IMR-90 (cell line): ENCODE measurements at regions not wholly inside any gene's neighbourhood (a gene's known extent, or its start where the extent isn't known, plus 50 kb on each side); places are given as distances from the start of the nearest gene placed in this dataset.

Source experiments
- POLR2A ChIP-seq: IDR thresholded peaks from 2 replicates; pipeline ENCODE4 v1.6.1; 2012; ENCODE audit warnings: mild to moderate bottlenecking, low read depth, low read length
- RCOR1 ChIP-seq: IDR thresholded peaks from 2 replicates; pipeline ENCODE4 v1.6.1; 2012; ENCODE audit warnings: mild to moderate bottlenecking, low read length, improper control_type of control experiment; ENCODE audit not compliant: insufficient replicate concordance
- TF ChIP-seq, protein P1 (sequence below): conservative IDR thresholded peaks from 2 replicates; pipeline ENCODE4 v1.5.1; 2012; ENCODE audit warnings: mild to moderate bottlenecking, low read depth, low read length, improper control_type of control experiment

GRCh38 chr5:160937570-160937969, 85.6 kb upstream of the ATP10B start:
- TF ChIP-seq RCOR1 (no peak), POLR2A (no peak)
- TF ChIP-seq, protein P1, sequence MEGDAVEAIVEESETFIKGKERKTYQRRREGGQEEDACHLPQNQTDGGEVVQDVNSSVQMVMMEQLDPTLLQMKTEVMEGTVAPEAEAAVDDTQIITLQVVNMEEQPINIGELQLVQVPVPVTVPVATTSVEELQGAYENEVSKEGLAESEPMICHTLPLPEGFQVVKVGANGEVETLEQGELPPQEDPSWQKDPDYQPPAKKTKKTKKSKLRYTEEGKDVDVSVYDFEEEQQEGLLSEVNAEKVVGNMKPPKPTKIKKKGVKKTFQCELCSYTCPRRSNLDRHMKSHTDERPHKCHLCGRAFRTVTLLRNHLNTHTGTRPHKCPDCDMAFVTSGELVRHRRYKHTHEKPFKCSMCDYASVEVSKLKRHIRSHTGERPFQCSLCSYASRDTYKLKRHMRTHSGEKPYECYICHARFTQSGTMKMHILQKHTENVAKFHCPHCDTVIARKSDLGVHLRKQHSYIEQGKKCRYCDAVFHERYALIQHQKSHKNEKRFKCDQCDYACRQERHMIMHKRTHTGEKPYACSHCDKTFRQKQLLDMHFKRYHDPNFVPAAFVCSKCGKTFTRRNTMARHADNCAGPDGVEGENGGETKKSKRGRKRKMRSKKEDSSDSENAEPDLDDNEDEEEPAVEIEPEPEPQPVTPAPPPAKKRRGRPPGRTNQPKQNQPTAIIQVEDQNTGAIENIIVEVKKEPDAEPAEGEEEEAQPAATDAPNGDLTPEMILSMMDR = no peak
